Fibroblast of pulmonary artery (primary cell): ENCODE measurements at regions not wholly inside any gene's neighbourhood (a gene's known extent, or its start where the extent isn't known, plus 50 kb on each side); places are given as distances from the start of the nearest gene placed in this dataset.

ENCODE experiments used
- DNase-seq: peaks from one replicate; pipeline ENCODE4 v3.0.0-alpha.2; 2010; ENCODE audit warnings: low read depth
- H3K4me3 ChIP-seq: replicated peaks from 2 replicates; pipeline ENCODE4 v1.5.1; 2011; ENCODE audit warnings: low read depth, mild to moderate bottlenecking, control low read depth, low read length, moderate library complexity
- CTCF ChIP-seq: IDR thresholded peaks from 2 replicates; pipeline ENCODE4 v1.5.1; 2011; ENCODE audit warnings: mild to moderate bottlenecking, control low read depth, low read length, inconsistent platforms; ENCODE audit errors: missing control alignments

DNA sequence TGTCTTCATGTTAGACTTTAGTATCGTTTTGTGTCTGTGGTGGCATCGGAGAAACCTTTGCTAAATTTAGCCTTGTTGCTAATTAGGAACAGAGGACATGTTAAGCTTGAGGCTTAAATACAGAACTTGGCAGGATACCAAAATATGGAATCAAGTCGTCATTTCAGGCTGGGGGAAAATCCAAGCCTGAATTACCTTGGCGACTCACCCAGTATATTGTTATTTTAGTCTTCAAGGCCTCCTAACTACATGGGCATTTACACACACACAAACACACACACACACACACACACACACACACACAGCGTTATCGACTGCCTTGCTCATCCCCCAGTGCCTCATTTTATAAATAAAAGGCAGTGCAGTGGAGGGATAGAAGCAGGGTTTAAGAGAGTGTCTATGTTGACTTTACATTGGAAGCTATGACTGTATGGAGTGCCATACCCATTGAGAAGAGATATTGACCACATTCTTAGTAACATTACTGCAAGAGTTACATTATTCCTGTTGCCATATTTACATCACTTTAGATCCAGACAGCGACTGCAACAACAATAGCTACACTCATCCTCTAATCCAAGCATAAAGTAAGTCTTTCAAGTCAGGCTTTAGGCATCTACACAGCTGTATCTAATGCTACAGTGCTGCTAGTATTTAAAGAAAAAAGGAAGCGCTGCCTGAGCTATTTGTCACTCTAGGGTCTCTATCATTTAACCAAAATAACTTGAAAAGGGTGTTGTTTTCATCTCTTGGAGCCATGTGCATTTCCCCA, 210.8 kb upstream of the SEMA6D start:
- no peak overlapping the region for H3K4me3 ChIP-seq
- no peak for TF ChIP-seq CTCF
- peak; percentile 52 for DNase-seq

- no peak for TF ChIP-seq CTCF
- DNase-seq = no peak
- no peak overlapping the region for H3K4me3 ChIP-seq
Measured at GRCh38 chr15:47507221-47507985, 209.9 kb upstream of the SEMA6D start.

DNA sequence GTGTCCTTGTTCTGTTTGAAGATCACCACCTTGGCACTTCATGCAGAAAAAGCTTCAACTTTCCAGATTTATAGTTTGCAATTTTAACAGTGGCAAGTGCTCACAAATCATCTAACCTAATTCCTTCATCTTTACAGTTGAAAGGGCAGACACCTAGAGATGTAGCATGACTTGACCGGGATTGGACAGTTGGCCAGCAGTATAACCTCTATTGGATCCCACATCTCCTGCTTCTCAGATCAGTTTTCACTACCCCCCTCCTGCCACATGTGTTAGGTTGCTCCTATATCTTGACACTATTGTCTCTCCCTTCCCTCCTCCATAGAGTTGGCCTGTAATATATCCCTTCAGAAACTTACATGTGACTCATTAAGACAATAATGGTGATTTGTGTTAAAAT, 206.0 kb upstream of the SEMA6D start:
- no peak overlapping the region for H3K4me3 ChIP-seq
- no peak for DNase-seq
- no peak for TF ChIP-seq CTCF

- no peak for TF ChIP-seq CTCF
- H3K4me3 ChIP-seq = no peak overlapping the region
- no peak for DNase-seq
Measured at GRCh38 chr15:47513471-47513870, 203.8 kb upstream of the SEMA6D start.

DNA sequence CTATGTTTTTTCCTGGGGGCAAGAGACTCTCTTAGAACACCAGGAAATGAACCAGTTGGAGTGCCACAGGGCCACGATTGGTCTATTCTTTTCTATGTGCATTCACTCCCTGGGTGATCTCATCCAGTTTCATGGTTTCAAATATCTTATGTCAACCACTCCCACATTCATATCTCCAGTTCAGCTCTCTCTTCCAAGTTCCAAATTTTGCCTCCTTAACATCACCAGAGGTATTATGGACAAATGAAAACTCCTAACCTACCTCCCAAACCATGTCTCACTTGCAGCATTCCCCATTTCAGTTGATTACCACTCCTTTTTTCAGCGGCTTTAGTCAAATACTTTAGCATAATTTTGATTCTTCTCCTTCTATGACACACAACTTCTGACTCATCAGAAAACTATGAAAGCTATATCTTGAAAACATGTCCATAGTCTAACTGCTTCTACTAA, 203.1 kb upstream of the SEMA6D start:
- peak; percentile 69 for DNase-seq
- H3K4me3 ChIP-seq = no peak overlapping the region
- no peak for TF ChIP-seq CTCF

GRCh38 chr15:47516558-47516957, 200.7 kb upstream of the SEMA6D start:
- peak; percentile 44 for DNase-seq
- no peak overlapping the region for H3K4me3 ChIP-seq
- no peak for TF ChIP-seq CTCF
